ENCODE measurements at regions not wholly inside any gene's neighbourhood (a gene's known extent, or its start where the extent isn't known, plus 50 kb on each side); places are given as distances from the start of the nearest gene placed in this dataset.

DNA sequence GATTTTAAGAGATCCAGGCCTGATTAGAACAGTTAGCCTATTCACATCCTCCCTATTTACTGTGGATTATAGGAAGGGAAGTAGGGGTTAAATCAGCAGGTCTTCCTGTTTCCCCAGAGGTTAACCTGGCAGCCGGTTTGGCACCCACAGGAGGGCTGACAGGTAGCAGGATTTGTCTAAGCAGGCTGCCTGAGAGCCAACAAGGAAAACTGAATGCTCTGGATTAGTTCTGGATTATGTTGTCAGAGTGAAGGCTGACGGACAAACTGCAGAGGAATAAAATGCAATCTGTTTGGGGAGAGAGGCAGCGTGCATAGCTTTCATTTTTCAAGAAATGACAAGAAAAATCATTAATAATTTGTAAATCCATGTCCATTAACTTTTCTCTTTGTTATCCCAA lies 397.1 kb upstream of the FAM241A start:
- H3K4me1 ChIP-seq (ENCODE audit: insufficient read depth) = no peaks in the 10 kb centered on the region
- no peaks in the 10 kb centered on the region for H3K27me3 ChIP-seq
- no peak for TF ChIP-seq EZH2phosphoT487 (IDR thresholded peaks at IDR 0.05; ENCODE audit: low read depth, severe bottlenecking, unreplicated experiment)
- TF ChIP-seq EZH2 (IDR thresholded peaks at IDR 0.05; ENCODE audit: borderline replicate concordance) = no peak
- TF ChIP-seq CTCF (IDR thresholded peaks at IDR 0.05; ENCODE audit: poor library complexity) = no peak
- WGBS (ENCODE audit: low lambda C conversion rate, missing lambda C conversion rate) = 41% methylated on average over 3 of the region's 3 CpGs
- H3K4me3 ChIP-seq = no peak overlapping the region
- H3K9me2 ChIP-seq (replicated peaks; ENCODE audit: insufficient read depth) = no peaks in the 10 kb centered on the region
- H3K79me2 ChIP-seq = no peaks in the 10 kb centered on the region
- H3K36me3 ChIP-seq (replicated peaks; ENCODE audit: insufficient read depth, low read depth) = no peaks in the 10 kb centered on the region
- no peaks in the 10 kb centered on the region for H4K20me1 ChIP-seq (ENCODE audit: insufficient read depth, poor library complexity, severe bottlenecking)
- H3K27ac ChIP-seq = no peak overlapping the region
- no peak overlapping the region for H3K4me2 ChIP-seq
- no peak for DNase-seq (ENCODE audit: low spot score)
- no peak overlapping the region for H2AFZ ChIP-seq
- no peaks in the 10 kb centered on the region for H3K9me3 ChIP-seq (ENCODE audit: low read depth)

DNA sequence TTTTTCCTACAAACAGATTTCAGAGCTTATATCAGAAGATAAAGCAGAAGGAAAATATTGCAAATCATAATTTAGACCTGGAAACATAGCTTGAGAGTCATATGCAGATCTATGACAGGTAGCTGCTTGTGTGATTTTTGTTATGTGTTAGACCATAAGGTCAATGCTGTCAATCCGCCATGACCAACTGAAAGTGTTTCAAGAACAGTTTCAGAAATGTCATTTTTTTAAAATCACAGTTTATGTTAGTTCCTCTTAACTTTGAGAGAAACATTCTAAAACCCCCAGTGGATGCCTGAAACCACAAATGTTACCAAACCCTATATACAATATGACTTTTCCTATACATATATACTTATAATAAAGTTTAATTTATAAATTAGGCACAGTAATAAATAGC lies 391.3 kb upstream of the FAM241A start:
- DNase-seq (ENCODE audit: low spot score) = no peak
- Histone ChIP-seq H3K27ac (no peak overlapping the region), H3K79me2 (no peaks in the 10 kb centered on the region), H3K9me2 (replicated peaks; ENCODE audit: insufficient read depth) (no peaks in the 10 kb centered on the region), H2AFZ (no peak overlapping the region), H3K4me1 (ENCODE audit: insufficient read depth) (no peaks in the 10 kb centered on the region), H3K36me3 (replicated peaks; ENCODE audit: insufficient read depth, low read depth) (no peaks in the 10 kb centered on the region), H3K9me3 (ENCODE audit: low read depth) (no peaks in the 10 kb centered on the region), H4K20me1 (ENCODE audit: insufficient read depth, poor library complexity, severe bottlenecking) (no peaks in the 10 kb centered on the region), H3K4me2 (no peak overlapping the region), H3K4me3 (no peak overlapping the region), H3K27me3 (no peaks in the 10 kb centered on the region)
- TF ChIP-seq EZH2 (IDR thresholded peaks at IDR 0.05; ENCODE audit: borderline replicate concordance) = no peak
- TF ChIP-seq EZH2phosphoT487 (IDR thresholded peaks at IDR 0.05; ENCODE audit: low read depth, severe bottlenecking, unreplicated experiment) = no peak
- no peak for TF ChIP-seq CTCF (IDR thresholded peaks at IDR 0.05; ENCODE audit: poor library complexity)
- 80% methylated on average over 1 of the region's 1 CpG for WGBS (ENCODE audit: low lambda C conversion rate, missing lambda C conversion rate)

GRCh38 chr4:111755571-111755970 lies 389.7 kb upstream of the FAM241A start:
- Histone ChIP-seq H2AFZ (no peak overlapping the region), H3K9me3 (ENCODE audit: low read depth) (no peaks in the 10 kb centered on the region), H3K27ac (no peak overlapping the region), H3K79me2 (no peaks in the 10 kb centered on the region), H3K4me1 (ENCODE audit: insufficient read depth) (no peaks in the 10 kb centered on the region), H3K4me3 (no peak overlapping the region), H3K27me3 (no peaks in the 10 kb centered on the region), H3K36me3 (replicated peaks; ENCODE audit: insufficient read depth, low read depth) (no peaks in the 10 kb centered on the region), H3K9me2 (replicated peaks; ENCODE audit: insufficient read depth) (no peaks in the 10 kb centered on the region), H4K20me1 (ENCODE audit: insufficient read depth, poor library complexity, severe bottlenecking) (no peaks in the 10 kb centered on the region), H3K4me2 (no peak overlapping the region)
- DNase-seq (ENCODE audit: low spot score) = no peak
- 96% methylated on average over 10 of the region's 10 CpGs for WGBS (ENCODE audit: low lambda C conversion rate, missing lambda C conversion rate)
- TF ChIP-seq EZH2phosphoT487 (IDR thresholded peaks at IDR 0.05; ENCODE audit: low read depth, severe bottlenecking, unreplicated experiment) (no peak), EZH2 (IDR thresholded peaks at IDR 0.05; ENCODE audit: borderline replicate concordance) (no peak), CTCF (IDR thresholded peaks at IDR 0.05; ENCODE audit: poor library complexity) (no peak)

DNA sequence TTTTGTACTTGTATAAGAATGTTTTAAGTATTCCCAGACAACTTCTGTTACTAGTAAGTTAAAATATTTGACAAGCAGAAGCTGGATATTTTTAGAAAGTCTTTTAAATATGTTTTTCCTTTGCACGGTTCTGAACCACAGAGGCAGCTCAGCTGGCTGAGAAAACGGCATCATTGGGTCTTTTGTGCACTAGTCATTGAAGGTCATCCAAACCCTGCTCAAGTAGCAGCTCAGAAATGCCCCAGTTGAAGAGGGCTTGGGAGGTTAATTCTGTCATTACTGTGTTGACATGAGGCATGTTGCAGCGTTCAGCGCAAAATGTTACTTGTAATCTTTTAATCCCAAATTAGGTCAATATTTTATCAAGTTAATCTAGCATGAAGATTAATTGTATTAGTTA lies 383.7 kb upstream of the FAM241A start:
- DNase-seq (ENCODE audit: low spot score) = no peak
- no peaks in the 10 kb centered on the region for H3K9me3 ChIP-seq (ENCODE audit: low read depth)
- no peaks in the 10 kb centered on the region for H3K4me1 ChIP-seq (ENCODE audit: insufficient read depth)
- no peaks in the 10 kb centered on the region for H3K27me3 ChIP-seq
- H3K4me2 ChIP-seq = no peak overlapping the region
- H3K36me3 ChIP-seq (replicated peaks; ENCODE audit: insufficient read depth, low read depth) = no peaks in the 10 kb centered on the region
- no peaks in the 10 kb centered on the region for H3K9me2 ChIP-seq (replicated peaks; ENCODE audit: insufficient read depth)
- H3K4me3 ChIP-seq = no peak overlapping the region
- H3K27ac ChIP-seq = no peak overlapping the region
- H4K20me1 ChIP-seq (ENCODE audit: insufficient read depth, poor library complexity, severe bottlenecking) = no peaks in the 10 kb centered on the region
- WGBS (ENCODE audit: low lambda C conversion rate, missing lambda C conversion rate) = 31% methylated on average over 4 of the region's 4 CpGs
- H3K79me2 ChIP-seq = no peaks in the 10 kb centered on the region
- H2AFZ ChIP-seq = no peak overlapping the region
- TF ChIP-seq CTCF (IDR thresholded peaks at IDR 0.05; ENCODE audit: poor library complexity) (no peak), EZH2 (IDR thresholded peaks at IDR 0.05; ENCODE audit: borderline replicate concordance) (no peak), EZH2phosphoT487 (IDR thresholded peaks at IDR 0.05; ENCODE audit: low read depth, severe bottlenecking, unreplicated experiment) (no peak)
